ENCODE measurements at regions not wholly inside any gene's neighbourhood (a gene's known extent, or its start where the extent isn't known, plus 50 kb on each side); places are given as distances from the start of the nearest gene placed in this dataset.

DNA sequence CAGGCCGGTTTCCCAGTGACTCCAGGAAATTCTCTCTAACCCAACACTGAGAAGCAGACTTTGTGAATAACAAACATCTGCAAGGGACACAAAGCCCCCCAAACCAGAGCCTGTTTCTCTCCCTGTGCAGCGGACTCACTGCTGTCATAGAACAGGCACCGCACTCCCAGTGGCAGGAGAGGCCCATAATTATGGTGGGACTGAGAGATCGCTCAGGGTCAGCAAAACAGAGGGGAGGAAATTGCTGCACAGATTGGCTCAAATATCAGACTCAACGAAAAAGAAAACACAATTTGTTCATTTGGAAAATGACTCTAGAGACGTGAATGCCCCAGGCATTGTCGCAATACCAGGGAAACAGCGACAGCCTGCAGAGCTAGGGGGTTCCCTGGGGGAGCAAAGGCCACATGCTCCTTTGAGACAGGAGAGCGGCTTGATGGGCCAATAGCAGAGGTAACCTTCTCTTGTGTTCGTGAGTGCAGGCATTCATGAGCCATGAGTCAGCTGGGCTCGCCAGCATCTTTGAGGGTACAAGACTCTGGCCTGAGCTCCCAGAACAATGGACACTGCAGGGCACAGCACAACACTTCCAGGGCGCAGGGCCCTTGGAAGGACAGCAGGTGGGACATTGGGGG is 143.3 kb upstream of the KLHL29 start:
- DNase-seq (ENCODE audit: low spot score), result no peak

DNA sequence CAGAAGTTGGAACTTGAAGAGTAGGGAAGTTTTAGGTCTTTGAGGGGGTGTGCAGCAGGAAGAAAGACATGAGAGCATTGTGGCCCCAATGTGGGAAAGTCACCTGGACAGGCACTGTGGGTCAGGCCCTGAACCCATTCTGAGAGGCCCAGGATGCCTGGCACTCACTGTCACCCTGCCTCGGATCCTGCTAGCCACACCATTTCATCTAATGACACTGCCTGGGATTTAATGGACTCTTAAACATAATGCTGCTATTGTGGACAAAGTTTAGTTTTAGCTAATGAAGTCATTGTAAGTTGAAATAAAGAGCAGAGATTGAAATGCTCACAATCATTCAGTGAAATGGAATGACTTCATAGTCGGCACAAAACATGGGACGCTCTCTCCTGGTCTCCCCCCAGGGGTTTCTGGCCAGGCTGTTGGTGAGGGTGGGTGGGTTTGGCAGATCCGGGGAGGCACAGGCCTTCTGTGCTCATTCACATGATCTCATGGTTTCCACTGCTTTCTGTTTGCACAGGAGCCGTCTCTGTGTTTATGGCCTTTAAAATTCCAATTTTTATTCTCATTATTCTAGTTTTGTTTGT is 141.8 kb upstream of the KLHL29 start:
- no peak for DNase-seq (ENCODE audit: low spot score)

DNA sequence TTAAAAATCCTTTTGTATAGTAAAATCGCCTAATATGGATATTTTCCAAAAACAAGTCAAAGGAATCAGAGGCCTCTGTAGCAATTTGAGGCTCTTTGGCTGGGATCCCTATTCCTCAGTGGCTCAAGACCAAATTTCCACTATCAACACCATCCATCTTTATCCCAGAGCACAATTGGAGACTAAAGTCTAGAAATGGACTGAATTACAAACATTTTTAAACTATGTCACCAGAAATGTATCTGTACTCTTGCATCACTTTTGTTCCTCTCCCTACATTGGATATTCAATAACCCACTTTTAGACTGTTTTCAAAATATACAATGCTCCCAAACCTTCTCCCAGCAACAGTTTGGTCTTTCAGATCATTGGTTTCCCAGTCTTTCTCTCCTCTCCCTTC is 140.4 kb upstream of the KLHL29 start:
- DNase-seq (ENCODE audit: low spot score), result no peak

DNA sequence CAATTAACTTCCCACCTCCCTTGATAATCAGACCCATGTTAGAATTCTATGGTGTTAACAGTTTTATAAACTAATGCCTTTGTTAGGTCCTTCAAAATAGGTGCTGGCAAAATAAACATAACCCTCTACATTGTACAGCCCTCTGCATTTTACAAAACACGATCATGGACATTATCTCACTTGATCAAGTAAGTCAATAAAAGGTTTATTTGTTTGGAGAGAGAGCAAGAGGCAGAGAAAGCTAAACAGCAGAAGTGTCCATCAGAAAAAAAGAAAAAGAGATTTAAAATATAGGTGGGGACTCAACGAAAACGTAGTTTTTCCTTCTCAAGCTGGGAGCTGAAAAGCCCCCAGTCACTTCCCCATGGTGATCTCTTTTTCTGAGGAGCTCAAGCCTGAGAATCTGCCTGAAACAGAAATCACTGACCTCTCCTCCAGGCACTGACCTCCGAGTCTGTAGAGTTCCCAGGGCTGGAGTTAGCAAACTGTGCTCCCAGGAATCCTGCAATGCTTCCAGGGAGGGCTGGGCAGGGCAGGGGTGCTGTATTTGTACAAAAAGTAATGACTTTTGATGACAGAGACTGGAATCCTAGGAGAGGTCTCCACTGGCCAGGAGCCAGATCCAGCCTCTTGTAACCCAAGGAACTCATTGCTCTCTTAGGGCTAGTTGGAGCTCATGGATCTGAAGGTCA is 137.8 kb upstream of the KLHL29 start:
- no peak for DNase-seq (ENCODE audit: low spot score)

DNA sequence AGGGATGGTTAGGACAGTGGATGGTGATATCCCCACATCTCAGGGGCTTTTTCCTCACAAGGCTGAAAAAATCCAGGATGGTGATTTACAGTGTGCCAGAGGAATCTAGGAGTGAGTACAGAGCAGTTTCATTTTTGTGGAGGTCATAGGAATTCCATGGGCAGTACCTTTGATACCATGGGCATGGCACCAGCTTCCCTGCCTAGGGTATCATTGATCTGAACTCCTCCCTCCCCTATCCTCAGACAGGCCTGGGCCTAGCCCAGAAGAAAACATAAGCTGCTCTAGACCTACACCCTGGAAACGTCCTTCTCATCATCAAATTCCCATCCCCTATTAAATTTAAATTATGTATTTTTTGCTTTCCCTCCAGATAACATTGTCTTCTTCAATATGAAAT is 136.3 kb upstream of the KLHL29 start:
- DNase-seq (ENCODE audit: low spot score), result no peak

DNA sequence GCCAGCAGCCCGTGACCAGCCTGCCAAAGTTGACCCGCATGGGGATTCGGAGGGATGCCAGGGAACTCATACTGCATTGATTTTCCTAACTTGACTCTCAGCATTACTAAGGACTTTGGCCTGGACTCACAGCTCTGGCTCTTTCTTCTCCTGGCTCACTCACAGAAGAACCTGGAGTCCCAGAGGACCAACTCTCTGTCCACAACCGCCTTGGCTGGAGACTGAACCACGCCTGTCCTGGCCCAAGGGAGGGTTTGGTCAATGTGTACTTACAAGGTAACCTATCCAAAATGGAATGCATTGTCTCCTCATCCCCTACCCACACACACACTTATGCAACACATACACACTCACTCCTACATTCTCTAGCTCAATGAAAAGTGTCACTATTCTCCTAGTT is 135.6 kb upstream of the KLHL29 start:
- DNase-seq (ENCODE audit: low spot score), result no peak

DNA sequence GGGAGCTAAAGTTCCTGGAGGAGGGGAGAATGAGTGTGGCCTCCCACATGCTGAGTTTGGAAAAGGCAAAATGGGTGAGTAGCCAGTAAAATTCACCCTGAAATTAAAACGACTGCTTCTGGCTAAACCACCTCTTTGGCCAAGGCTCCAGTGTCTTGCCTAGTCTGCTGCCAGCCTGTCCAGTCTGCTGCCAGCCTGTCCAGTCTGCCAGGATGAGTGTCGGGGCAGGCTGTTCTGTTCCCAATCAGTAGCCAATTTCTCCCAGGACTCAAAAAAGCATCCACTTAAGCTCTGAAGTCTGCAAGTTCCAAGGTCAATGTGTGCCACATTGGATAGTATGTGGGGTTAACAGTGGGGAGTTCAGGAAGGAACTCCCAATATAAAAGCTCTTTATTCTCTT is 134.6 kb upstream of the KLHL29 start:
- no peak for DNase-seq (ENCODE audit: low spot score)

DNA sequence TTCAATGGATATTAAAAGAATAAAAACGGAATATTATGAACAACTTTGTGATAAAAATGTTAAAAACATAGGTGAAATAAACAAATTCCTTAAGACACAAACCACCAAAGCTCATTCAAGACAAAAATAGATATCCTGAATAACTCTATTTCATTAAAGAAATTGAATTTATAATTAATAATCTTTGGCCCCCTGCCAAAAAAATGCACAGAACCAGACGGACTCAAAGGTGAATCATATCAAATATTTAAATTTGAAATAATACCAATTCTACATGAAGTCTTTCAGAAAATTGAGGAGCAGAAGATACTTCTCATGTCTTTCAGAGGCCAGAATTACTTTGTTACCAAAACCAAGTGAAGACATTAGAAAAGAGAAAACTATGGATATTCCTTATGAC is 128.3 kb upstream of the KLHL29 start:
- no peak for DNase-seq (ENCODE audit: low spot score)

DNA sequence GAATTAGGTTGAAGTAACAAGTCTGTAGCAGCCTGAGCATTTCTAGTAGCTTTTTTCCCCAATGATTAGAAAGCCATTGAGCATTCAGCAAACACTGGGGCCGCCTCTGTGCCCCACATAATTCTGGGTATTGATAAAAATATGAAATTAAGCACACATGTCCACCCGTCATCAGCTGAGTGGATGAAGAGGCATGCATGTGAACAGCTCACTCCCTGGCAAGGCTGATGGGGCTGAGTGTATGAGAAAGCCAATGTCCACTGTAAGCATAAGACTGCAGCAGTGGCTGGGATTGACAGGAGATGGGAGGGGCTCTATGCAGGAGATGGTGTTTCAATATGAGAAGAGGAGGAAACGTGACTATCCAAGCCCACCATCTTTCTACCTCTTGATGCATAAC is 124.4 kb upstream of the KLHL29 start:
- DNase-seq (ENCODE audit: low spot score), result no peak

DNA sequence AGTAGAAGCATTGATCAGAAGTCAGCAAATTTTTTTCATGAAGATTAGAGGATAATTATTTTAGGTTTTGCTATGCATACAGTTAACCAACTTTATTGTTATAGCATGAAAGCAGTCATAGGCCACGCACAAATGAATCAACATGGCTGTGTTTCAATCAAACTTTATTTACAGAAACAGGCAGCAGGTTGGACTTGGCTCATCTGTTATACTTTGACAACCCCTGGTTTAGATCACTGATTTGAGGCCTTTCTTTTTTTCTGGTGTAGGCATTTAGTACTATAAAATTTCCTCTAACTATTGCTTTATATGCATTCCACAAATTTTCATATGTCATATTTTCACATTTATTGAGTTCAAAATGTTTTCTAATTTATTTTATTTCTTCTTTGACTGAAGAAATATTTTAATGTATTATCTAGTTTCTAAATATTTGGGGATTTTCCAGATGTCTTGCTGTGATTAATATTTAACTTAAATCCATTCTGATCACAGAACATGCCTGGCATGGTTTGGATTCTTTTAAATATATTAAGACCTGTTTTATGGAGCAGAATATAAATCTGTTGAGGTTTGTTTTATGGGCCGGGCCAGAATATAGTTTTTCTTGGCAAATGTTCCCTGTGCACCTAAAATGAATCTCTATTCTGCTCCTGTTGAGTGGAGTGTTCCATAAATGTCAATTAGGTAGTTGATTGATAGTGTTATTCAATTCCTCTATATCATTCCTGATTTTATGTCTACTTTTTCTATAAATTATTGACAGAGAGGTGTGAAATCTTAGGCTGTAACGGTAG is 116.3 kb upstream of the KLHL29 start:
- no peak for DNase-seq (ENCODE audit: low spot score)

DNA sequence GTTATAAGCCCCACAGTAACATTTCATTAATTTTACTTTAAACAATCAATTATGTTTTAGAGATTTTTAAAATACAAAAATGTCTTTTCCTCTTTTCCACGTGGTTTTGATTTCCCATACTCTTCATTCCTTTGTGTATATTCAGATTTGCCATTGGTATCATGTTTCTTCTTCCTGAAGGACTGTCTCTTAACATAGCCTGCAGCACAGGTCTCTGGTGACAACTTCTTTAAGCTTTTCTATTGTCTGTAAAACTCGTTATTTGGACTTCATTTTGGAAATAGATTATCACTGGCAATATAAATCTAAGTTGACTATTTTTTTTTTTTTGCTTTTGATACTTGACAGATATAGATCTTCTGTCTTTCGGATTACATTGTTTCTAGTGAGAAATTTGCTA is 115.2 kb upstream of the KLHL29 start:
- DNase-seq (ENCODE audit: low spot score), result no peak

DNA sequence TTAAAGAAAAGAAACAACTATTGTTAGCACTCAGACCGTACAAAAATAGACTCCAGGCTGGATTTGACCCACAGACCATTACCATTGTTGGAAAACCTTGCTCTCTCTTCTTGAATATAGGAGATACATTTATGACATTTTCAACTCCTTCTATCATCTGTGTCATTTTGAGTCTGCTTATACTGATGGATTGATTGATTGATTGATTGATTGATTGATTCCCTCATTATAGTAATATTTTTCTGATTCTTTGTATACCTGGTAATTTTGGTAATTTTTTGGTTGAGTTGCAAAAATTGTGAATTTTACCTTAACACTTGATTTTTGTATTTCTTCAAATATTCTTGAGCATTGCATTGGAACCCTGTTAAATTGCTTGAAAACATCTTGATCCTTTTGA is 114.2 kb upstream of the KLHL29 start:
- DNase-seq (ENCODE audit: low spot score), result no peak

DNA sequence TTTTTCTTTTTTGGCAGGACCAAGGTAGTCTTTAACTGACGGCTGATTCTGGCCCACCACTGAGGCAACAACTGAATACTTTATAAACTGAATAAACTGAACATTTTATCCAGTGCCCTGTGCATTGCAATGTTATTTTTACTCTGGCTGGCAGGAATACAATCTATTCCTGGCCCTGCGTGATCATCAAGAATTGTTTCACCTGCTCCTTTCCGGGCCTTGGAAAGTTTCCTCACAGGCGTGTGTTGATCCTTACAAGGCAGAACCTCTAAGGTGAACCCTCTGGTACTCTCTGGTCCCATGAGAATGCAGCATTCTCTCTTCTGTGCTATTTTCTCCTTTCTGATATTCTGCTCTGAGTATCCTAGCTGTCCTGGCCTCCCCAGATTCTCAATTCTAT is 113.7 kb upstream of the KLHL29 start:
- DNase-seq (ENCODE audit: low spot score), result no peak

DNA sequence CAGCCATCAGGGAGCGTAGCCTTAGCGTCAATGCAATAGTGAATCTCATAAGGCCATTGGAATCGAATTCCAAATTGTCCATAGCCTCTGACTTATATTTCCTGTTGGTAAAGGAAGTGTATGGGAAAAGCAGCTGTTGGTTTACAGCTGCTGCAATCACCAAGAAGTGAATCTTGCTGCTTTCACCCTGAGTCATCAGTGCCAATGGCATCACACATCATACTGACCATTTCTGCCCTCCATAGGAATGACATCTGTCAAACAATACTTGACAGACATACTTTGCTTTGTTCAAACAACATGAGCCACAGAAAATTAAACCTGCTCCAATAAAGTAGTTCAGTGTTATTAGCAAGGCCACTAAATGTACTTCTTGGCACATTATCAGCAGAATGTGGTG is 111.2 kb upstream of the KLHL29 start:
- no peak for DNase-seq (ENCODE audit: low spot score)

DNA sequence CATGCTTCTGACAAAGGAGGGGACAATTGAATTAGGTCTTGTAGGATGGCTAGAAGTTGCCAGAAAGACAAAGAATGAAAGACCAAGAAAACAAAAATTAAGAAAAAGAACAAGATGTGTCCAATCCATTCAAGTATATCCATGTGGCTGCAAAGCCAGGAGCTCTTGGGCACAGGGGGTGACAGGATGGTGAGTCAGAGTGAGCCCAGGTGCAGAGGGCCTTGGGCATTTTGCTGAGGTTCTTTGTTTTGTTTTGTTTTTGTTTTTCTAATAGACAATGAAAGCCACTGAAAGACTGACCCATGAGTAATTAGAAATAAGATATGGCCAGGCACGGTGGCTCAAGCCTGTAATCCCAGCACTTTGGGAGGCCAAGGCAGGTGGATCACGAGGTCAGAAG is 104.6 kb upstream of the KLHL29 start:
- no peak for DNase-seq (ENCODE audit: low spot score)

DNA sequence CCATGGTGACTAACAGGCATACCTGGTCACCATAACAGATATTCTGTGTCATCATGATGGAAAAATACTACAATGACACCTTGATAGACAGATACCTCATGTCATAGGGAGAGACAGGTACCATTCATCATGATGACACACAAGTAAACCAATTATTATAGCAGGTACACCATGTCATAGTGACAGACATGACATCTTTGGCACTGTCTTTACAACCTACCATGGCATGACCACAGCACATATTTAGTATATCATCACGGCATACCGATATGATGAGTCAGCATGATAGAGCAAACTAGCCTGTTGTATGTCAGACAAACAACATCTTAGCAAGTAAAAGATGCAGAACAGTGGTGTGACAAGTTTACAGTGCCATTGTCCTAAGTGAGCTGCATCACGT is 101.3 kb upstream of the KLHL29 start:
- DNase-seq (ENCODE audit: low spot score), result no peak

DNA sequence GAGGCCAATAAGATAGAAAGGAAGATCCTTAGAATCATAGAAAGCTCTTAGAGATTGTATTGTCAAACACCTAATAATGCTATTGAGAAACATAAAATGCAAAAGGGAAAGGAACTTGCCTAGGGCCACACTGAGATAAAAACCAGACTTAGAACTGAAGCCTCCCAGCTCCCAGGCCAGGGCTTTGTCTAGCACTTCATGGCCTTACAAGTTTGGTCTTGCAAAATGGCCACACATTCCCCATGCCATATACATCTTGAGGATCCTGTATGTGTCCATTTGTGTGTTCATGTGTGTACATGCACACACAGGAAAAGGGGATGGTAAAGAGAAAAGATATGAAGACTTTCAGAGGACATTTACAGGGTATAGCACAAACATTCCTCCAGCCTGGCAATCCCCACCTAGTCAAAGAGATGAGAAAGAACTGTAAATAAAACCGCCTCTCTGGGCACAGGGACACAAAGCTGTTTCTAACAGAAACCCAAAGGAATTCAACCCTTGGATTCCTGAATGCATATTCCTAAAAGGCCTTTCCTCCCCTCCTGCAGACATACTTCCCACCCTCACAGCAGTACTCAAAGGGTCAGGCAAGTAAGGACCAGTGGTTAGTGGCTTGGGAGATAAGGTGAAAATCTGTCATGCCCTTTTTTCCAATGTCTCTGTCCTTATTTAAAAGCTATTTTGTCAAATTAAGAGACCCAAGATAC is 99.7 kb upstream of the KLHL29 start:
- DNase-seq (ENCODE audit: low spot score), result no peak

DNA sequence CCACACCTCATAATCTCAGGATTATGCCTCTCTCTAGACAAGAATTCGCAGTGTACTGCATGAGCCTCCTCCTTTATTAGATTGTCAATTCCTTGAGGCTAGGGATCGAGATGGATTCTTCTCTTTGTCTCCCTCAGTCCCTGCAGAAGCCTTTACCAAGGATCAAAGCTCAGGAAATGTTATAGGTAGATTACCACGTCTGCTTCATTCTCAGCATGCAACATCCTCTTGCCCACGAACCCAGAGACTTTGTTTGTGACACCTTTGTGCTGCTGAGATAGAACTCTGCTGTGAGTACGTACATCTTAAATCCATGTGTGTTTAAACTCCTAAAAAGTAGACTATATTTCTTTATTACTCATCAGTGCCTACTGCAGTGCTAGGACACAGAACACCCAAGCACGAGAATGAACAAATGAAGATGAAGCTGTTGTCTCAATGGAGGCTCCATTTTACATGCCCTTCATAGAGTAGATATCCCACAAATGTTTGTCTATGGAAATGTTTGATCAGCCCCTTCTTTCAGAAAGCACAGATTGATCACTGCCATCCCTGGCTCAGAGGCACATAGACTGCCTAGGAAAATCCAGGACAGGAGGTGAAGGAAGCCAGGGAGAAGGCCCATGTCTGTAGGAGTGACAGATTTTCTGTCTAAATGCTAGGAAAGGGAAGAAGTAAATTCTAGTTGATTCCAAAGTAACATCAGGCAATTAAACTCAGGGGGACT is 98.8 kb upstream of the KLHL29 start:
- DNase-seq (ENCODE audit: low spot score), result no peak

DNA sequence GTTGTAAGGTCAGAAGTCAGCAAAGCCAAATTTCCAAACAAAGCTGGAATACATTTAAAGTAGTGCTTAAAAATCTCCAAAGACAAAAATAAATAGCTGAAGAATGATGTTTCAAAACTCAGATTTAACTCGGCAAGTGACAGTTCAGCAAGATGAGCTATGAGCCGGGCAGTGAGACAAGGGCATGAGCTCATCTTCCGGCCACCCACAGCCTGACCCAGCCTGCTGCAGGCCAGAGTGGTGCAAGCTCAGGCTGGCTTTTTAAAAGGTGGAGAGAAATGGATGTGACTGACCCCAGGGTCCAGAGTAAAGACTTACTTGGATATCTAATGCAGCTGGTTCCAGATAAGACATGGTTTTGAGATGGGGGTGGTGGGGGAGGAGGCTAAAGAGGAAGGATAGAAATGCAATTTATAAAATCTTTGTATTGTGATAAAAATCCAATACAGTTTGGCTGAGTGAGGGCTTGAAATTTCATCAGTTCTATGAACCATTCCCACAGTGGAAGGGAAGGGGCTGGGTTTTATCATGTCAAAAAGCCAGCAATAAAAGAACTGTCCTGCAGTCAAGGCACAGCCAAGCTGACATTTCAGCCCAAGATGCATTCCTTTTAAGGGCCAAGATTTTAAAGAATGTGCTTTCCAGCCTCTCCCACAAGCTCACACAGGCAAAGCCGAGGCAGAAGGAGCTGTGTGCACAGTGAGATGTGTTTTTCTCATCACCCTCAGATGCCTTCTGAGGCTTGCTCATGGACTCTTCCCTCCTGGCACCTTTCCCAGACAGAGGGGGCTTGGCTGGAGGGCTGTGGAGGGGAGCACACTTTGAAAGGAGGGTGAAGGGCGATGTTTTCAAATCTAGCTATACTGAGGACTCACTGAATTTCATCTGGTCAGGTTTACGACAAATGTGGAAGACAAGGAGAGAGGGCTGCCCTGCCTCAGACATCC is 97.9 kb upstream of the KLHL29 start:
- no peak for DNase-seq (ENCODE audit: low spot score)

DNA sequence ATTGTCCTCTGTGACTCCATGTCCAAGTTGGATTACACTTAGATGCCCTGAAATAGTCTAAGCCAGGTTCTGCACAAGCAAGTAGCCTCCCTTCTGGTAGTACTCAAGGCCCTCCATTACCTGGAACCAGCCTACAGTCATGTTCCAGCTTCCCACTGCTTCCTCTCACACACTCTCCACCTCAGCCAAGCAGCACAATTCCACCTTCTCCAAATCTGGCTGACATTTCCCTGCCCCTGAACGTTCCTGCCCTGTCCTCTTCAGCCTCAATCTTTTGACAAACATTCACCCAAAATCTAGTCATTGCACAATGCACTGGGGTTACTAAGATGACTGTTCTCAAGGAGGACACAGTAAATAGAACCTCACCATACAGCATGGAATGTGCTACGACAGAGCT is 95.3 kb upstream of the KLHL29 start:
- no peak for DNase-seq (ENCODE audit: low spot score)

DNA sequence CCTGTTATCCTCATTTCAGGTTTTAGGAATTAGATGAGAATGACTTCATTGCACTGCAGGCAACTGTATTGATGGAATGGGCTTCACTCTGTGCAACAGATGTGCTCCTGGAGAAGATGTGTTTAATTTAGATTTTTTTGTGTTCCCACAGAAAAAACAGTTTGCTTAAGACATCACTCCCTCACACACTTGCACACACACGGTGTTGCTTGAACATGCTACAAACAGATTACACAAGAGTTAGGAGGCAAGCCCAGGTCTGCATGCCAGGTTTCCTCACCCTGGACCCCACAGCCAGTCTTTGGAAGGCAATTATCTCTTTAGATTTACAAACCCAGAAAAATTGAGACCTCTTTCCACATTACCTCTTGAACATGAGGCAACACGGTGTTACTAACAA is 93.7 kb upstream of the KLHL29 start:
- DNase-seq (ENCODE audit: low spot score), result no peak

All from CD4-positive, alpha-beta T cell treated with Interleukin-6 at 100 ng/mL for 8 hours (primary cell).